ENCODE measurements at regions not wholly inside any gene's neighbourhood (a gene's known extent, or its start where the extent isn't known, plus 50 kb on each side); places are given as distances from the start of the nearest gene placed in this dataset.

DNA sequence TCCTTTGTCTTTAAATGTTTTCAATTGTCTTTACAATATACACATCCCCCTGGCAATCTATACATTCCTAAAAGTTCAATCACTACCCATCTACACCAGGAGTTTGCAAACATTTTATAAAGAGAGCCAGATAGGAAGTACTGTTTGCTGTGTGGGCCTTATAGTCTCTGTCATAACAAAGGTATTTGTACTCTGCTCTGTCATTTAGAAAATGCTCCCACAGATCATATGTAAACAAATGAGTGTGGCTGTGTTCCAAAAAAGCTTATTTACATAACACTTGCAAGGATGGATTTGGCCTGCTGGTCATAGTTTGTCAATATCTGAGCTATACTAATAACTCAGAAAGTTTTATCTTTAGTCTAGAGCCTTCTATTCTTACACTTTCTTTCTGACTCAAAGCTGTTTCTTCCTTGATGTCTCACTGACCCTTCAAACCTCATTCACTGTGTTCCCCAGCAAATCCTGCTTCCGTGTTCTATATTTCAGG is 511.9 kb downstream of the GBE1 start:
- TF ChIP-seq, protein P1, sequence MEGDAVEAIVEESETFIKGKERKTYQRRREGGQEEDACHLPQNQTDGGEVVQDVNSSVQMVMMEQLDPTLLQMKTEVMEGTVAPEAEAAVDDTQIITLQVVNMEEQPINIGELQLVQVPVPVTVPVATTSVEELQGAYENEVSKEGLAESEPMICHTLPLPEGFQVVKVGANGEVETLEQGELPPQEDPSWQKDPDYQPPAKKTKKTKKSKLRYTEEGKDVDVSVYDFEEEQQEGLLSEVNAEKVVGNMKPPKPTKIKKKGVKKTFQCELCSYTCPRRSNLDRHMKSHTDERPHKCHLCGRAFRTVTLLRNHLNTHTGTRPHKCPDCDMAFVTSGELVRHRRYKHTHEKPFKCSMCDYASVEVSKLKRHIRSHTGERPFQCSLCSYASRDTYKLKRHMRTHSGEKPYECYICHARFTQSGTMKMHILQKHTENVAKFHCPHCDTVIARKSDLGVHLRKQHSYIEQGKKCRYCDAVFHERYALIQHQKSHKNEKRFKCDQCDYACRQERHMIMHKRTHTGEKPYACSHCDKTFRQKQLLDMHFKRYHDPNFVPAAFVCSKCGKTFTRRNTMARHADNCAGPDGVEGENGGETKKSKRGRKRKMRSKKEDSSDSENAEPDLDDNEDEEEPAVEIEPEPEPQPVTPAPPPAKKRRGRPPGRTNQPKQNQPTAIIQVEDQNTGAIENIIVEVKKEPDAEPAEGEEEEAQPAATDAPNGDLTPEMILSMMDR (IDR thresholded peaks at IDR 0.05): no peak
- no peak for TF ChIP-seq POLR2A (IDR thresholded peaks at IDR 0.05)

All from Peyer's patch (tissue), 4 donors.